GM12878 (cell line): ENCODE measurements at regions not wholly inside any gene's neighbourhood (a gene's known extent, or its start where the extent isn't known, plus 50 kb on each side); places are given as distances from the start of the nearest gene placed in this dataset.

ENCODE experiments used
- ATAC-seq: fragments of 200-7000 bp; cut with Tn5 transposase; 3 replicates; pipeline ENCODE4 v1.9.1; 2020; ENCODE audit warnings: mild to moderate bottlenecking, moderate library complexity
- BruUV-seq: library from RNA; stranded (reverse); fragments of 400-500 nt; replicated peaks from 2 replicates; lab custom pipeline; 2021; lab: Mats Ljungman, UMichigan
- CTCF ChIA-PET: fragments of 300-600 bp; sonication (Branson Sonifier 250); formaldehyde crosslinking; extraction: SDS; loops from one replicate; lab custom pipeline; 2021; ENCODE audit warnings: inconsistent platforms; lab: Yijun Ruan, JAX
- POLR2A ChIA-PET: fragments of 350-600 bp; formaldehyde crosslinking; extraction: SDS; loops from one replicate; lab custom pipeline; 2021; ENCODE audit warnings: inconsistent platforms; lab: Charles Lee
- RAD21 ChIA-PET: fragments of 300-600 bp; sonication (Branson Sonifier 250); formaldehyde crosslinking; loops from one replicate; lab custom pipeline; 2023; ENCODE audit warnings: antibody characterized with exemption; ENCODE audit not compliant: unreplicated experiment; lab: Charles Lee
- SMC1A ChIA-PET: fragments of 300-600 bp; sonication (Branson Sonifier 250); formaldehyde crosslinking; loops from one replicate; lab custom pipeline; 2023; ENCODE audit not compliant: unreplicated experiment, uncharacterized antibody; lab: Charles Lee
- DNase-seq: peaks from one replicate; pipeline ENCODE4 v3.0.0-alpha.2; 2011; ENCODE audit warnings: low read depth, low spot score
- FAIRE-seq: peaks from 3 replicates; lab custom pipeline; 2011; peaks lifted over from hg19 to GRCh38; lab: Jason Lieb, UNC
- H2AFZ ChIP-seq: 2 replicates; pipeline ENCODE4 v1.6.0; 2011; ENCODE audit warnings: low read depth, low read length, control low read depth; ENCODE audit not compliant: control insufficient read depth
- H3K27ac ChIP-seq: 2 replicates; pipeline ENCODE4 v1.5.1; 2011; ENCODE audit warnings: control low read depth; ENCODE audit not compliant: control insufficient read depth, insufficient read depth
- H3K27me3 ChIP-seq, 2 experiments: replicated peaks in 1 of 2; 2 replicates each; pipeline versions ENCODE4 v1.6.0 to v1.6.1; 2011; ENCODE audit warnings: low read length in 1 of 2; ENCODE audit not compliant: control insufficient read depth in 2 of 2, insufficient read depth in 2 of 2
- H3K36me3 ChIP-seq, 2 experiments: 2 replicates each; pipeline ENCODE4 v1.5.1; 2011; ENCODE audit warnings: low read length in 1 of 2; ENCODE audit not compliant: control insufficient read depth in 2 of 2, insufficient read depth in 2 of 2
- H3K4me1 ChIP-seq: 2 replicates; pipeline ENCODE4 v1.6.1; 2011; ENCODE audit warnings: mild to moderate bottlenecking, low read length, moderate library complexity, mixed read lengths; ENCODE audit not compliant: control insufficient read depth, insufficient read depth
- H3K4me2 ChIP-seq: 2 replicates; pipeline ENCODE4 v1.6.0; 2011; ENCODE audit warnings: control low read depth; ENCODE audit not compliant: control insufficient read depth, insufficient read depth
- H3K4me3 ChIP-seq: fragments of 200-600 bp; sonication (generic); 2 replicates; pipeline ENCODE4 v1.5.1; 2016
- H3K79me2 ChIP-seq: 2 replicates; pipeline ENCODE4 v1.6.0; 2011; ENCODE audit warnings: low read length; ENCODE audit not compliant: control insufficient read depth, insufficient read depth
- H3K9ac ChIP-seq: 2 replicates; pipeline ENCODE4 v1.8.0; 2011; ENCODE audit warnings: low read length, control low read depth, mixed read lengths; ENCODE audit not compliant: control insufficient read depth, insufficient read depth
- H3K9me3 ChIP-seq: replicated peaks from 3 replicates; pipeline ENCODE4 v1.5.1; 2011; ENCODE audit warnings: mild to moderate bottlenecking, low read length; ENCODE audit not compliant: control insufficient read depth, insufficient read depth
- H4K20me1 ChIP-seq: 2 replicates; pipeline ENCODE4 v1.6.0; 2011; ENCODE audit not compliant: control insufficient read depth, insufficient read depth
- GABPA ChIP-seq: IDR thresholded peaks from 2 replicates; pipeline ENCODE4 v1.6.1; 2014; ENCODE audit warnings: antibody characterized with exemption, low read depth, mild to moderate bottlenecking, inconsistent platforms
- KLF5 ChIP-seq: fragments of 450-650 bp; IDR thresholded peaks from 2 replicates; pipeline ENCODE4 v1.6.1; 2014; ENCODE audit warnings: mild to moderate bottlenecking; ENCODE audit not compliant: partially characterized antibody
- MTA2 ChIP-seq: fragments of 450-650 bp; IDR thresholded peaks from 2 replicates; pipeline ENCODE4 v1.6.1; 2016; ENCODE audit warnings: low read depth, mild to moderate bottlenecking, moderate library complexity
- SP1 ChIP-seq: IDR thresholded peaks from one replicate; pipeline ENCODE4 v1.6.1; 2011; ENCODE audit warnings: low read depth, low read length
- WGBS: methylation state at CpG from one replicate; pipeline ENCODE4 v1.1.6; 2016; ENCODE audit warnings: low lambda C conversion rate; ENCODE audit not compliant: insufficient replicate concordance, insufficient coverage; ENCODE audit errors: missing lambda C conversion rate; 5-methylcytosine and 5-hydroxymethylcytosine counted together
- in situ Hi-C: fragments of 300-500 bp; cut with MboI; formaldehyde crosslinking; loops from 9 replicates; pipeline ENCODE4 v1.14.3; 2018; ENCODE audit warnings: mixed read lengths
- intact Hi-C: fragments of 100-400 bp; cut with micrococcal nuclease; formaldehyde crosslinking; loops from one replicate; pipeline ENCODE4 v1.14.2; 2022; ENCODE audit not compliant: unreplicated experiment
- TF ChIP-seq, protein P1 (sequence below): IDR thresholded peaks from 2 replicates; pipeline ENCODE4 v1.6.1; 2011; ENCODE audit warnings: borderline replicate concordance, low read depth, mild to moderate bottlenecking, moderate library complexity, low read length; ENCODE audit not compliant: insufficient read depth, poor library complexity, severe bottlenecking

- in situ Hi-C loops, result no loop called here
- SMC1A ChIA-PET, result no interaction called here
- CTCF ChIA-PET, result no interaction called here
- ATAC-seq (no peak), FAIRE-seq (no peak), DNase-seq (no peak)
- no peak overlapping the region for H3K9ac ChIP-seq
- no peak overlapping the region for H2AFZ ChIP-seq
- H3K4me2 ChIP-seq, result no peak overlapping the region
- H3K4me3 ChIP-seq, result no peak overlapping the region
- 50% methylated on average over 2 of the region's 2 CpGs for WGBS
- no peaks in the 10 kb centered on the region for H3K36me3 ChIP-seq
- BruUV-seq, result no TSS peak
- no peaks in the 10 kb centered on the region for H3K4me1 ChIP-seq
- RAD21 ChIA-PET, result no interaction called here
- H3K9me3 ChIP-seq, result no peaks in the 10 kb centered on the region; the same call in 2 of the 3 replicates
- peaks cover 7 to 12% of the 10 kb centered on the region in 2 experiments; a peak in 3 of 4 replicates for H3K27me3 ChIP-seq
- intact Hi-C loops, result no loop called here
- POLR2A ChIA-PET, result no interaction called here
- no peaks in the 10 kb centered on the region for H3K79me2 ChIP-seq
- H4K20me1 ChIP-seq, result no peaks in the 10 kb centered on the region
- TF ChIP-seq KLF5 (no peak), MTA2 (no peak), GABPA (no peak), SP1 (no peak)
- TF ChIP-seq, protein P1, sequence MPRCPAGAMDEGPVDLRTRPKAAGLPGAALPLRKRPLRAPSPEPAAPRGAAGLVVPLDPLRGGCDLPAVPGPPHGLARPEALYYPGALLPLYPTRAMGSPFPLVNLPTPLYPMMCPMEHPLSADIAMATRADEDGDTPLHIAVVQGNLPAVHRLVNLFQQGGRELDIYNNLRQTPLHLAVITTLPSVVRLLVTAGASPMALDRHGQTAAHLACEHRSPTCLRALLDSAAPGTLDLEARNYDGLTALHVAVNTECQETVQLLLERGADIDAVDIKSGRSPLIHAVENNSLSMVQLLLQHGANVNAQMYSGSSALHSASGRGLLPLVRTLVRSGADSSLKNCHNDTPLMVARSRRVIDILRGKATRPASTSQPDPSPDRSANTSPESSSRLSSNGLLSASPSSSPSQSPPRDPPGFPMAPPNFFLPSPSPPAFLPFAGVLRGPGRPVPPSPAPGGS, result no peak
- H3K27ac ChIP-seq, result no peak overlapping the region
Observed at GRCh38 chr4:112708772-112709171, 71.8 kb downstream of the LARP7 start.
